GM21717 (cell line): ENCODE measurements at regions not wholly inside any gene's neighbourhood (a gene's known extent, or its start where the extent isn't known, plus 50 kb on each side); places are given as distances from the start of the nearest gene placed in this dataset.
"Not testable (repeated sequence)": the region's sequence is repeated elsewhere in the genome, so short reads cannot be mapped to it uniquely, and the experiment has no call there.

Source experiments
- ATAC-seq: cut with Tn5 transposase; IDR thresholded peaks from one replicate; pipeline ENCODE4 v1.9.1; 2021; ENCODE audit warnings: mild to moderate bottlenecking, moderate library complexity; ENCODE audit not compliant: unreplicated experiment

- ATAC-seq = no peak
These were observed 61.1 kb downstream of the MAD2L1 start for GRCh38 chr4:120005527-120005926.

- ATAC-seq = no peak
These were observed 61.6 kb downstream of the MAD2L1 start for GRCh38 chr4:120005076-120005475.

GRCh38 chr4:120004054-120004453, 62.6 kb downstream of the MAD2L1 start:
- no peak for ATAC-seq

GRCh38 chr4:120003193-120003592, 63.5 kb downstream of the MAD2L1 start:
- ATAC-seq = no peak

GRCh38 chr4:120001850-120002249, 64.8 kb downstream of the MAD2L1 start:
- ATAC-seq = no peak

GRCh38 chr4:120000591-120001296, 65.9 kb downstream of the MAD2L1 start:
- no peak for ATAC-seq

GRCh38 chr4:119996024-119996423, 70.6 kb downstream of the MAD2L1 start:
- ATAC-seq = not testable (repeated sequence)

- ATAC-seq = no peak
These were observed 81.7 kb downstream of the MAD2L1 start for GRCh38 chr4:119984996-119985395.

- no peak for ATAC-seq
These were observed 83.9 kb downstream of the MAD2L1 start for GRCh38 chr4:119982756-119983155.

- no peak for ATAC-seq
These were observed 86.2 kb downstream of the MAD2L1 start for GRCh38 chr4:119980456-119980855.

- no peak for ATAC-seq
These were observed 89.3 kb downstream of the MAD2L1 start for GRCh38 chr4:119977076-119977940.

GRCh38 chr4:119971431-119972084, 95.1 kb downstream of the MAD2L1 start:
- no peak for ATAC-seq

GRCh38 chr4:119962631-119963030, 104.0 kb downstream of the MAD2L1 start:
- no peak for ATAC-seq

GRCh38 chr4:119958983-119959382, 107.7 kb downstream of the MAD2L1 start:
- no peak for ATAC-seq

- no peak for ATAC-seq
These were observed 111.4 kb downstream of the MAD2L1 start for GRCh38 chr4:119955256-119955655.

- ATAC-seq = not testable (repeated sequence)
These were observed 112.2 kb downstream of the MAD2L1 start for GRCh38 chr4:119954487-119954886.

GRCh38 chr4:119946359-119946758, 120.3 kb downstream of the MAD2L1 start:
- ATAC-seq = no peak

GRCh38 chr4:119942806-119943205, 123.8 kb downstream of the MAD2L1 start:
- no peak for ATAC-seq

GRCh38 chr4:119940557-119940956, 126.1 kb downstream of the MAD2L1 start:
- no peak for ATAC-seq

- ATAC-seq = no peak
These were observed 127.3 kb downstream of the MAD2L1 start for GRCh38 chr4:119939071-119939995.

GRCh38 chr4:119937746-119938145, 128.9 kb downstream of the MAD2L1 start:
- ATAC-seq = no peak
